HepG2 (cell line): ENCODE measurements at regions not wholly inside any gene's neighbourhood (a gene's known extent, or its start where the extent isn't known, plus 50 kb on each side); places are given as distances from the start of the nearest gene placed in this dataset.

Experiments used
- ATM ChIP-seq: fragments of 450-650 bp; IDR thresholded peaks from 2 replicates; pipeline ENCODE4 v1.7.1; 2017; ENCODE audit warnings: mild to moderate bottlenecking, borderline replicate concordance
- ELF1 ChIP-seq: sonication (generic); formaldehyde crosslinking; IDR thresholded peaks from 2 replicates; pipeline ENCODE4 v1.4.0; 2020; ENCODE audit warnings: missing genetic modification reagents
- ETV6 ChIP-seq: sonication (generic); formaldehyde crosslinking; conservative IDR thresholded peaks from 2 replicates; pipeline ENCODE4 v1.4.0; 2020; ENCODE audit warnings: missing genetic modification reagents
- GABPB1 ChIP-seq: IDR thresholded peaks from 2 replicates; pipeline ENCODE4 v1.6.1; 2016; ENCODE audit warnings: mild to moderate bottlenecking, missing genetic modification reagents, moderate library complexity, missing compliant biosample characterization
- GATA4 ChIP-seq: sonication (generic); IDR thresholded peaks from 2 replicates; pipeline ENCODE4 v1.6.1; 2016; ENCODE audit warnings: antibody characterized with exemption, low read depth, borderline replicate concordance
- HOXA3 ChIP-seq: sonication (generic); formaldehyde crosslinking; IDR thresholded peaks from 2 replicates; pipeline ENCODE4 v1.5.0; 2020; ENCODE audit warnings: missing genetic modification reagents
- MBD4 ChIP-seq: IDR thresholded peaks from 2 replicates; pipeline ENCODE4 v1.6.1; 2012; ENCODE audit warnings: low read length, inconsistent platforms, borderline replicate concordance
- PRDM15 ChIP-seq: sonication (generic); formaldehyde crosslinking; IDR thresholded peaks from 2 replicates; pipeline ENCODE4 v1.4.0; 2020; ENCODE audit warnings: missing genetic modification reagents
- RBM22 ChIP-seq: fragments of 200-400 bp; formaldehyde crosslinking; optimal IDR thresholded peaks from 2 replicates; pipeline ENCODE3; 2017; ENCODE audit warnings: mild to moderate bottlenecking, low read length, moderate library complexity
- REXO4 ChIP-seq: sonication (generic); formaldehyde crosslinking; IDR thresholded peaks from 2 replicates; pipeline ENCODE4 v1.8.0; 2022; ENCODE audit warnings: missing genetic modification reagents, mild to moderate bottlenecking, borderline replicate concordance
- SP2 ChIP-seq: sonication (generic); formaldehyde crosslinking; IDR thresholded peaks from 2 replicates; pipeline ENCODE4 v1.5.1; 2020; ENCODE audit warnings: mild to moderate bottlenecking, missing genetic modification reagents
- ZIK1 ChIP-seq: sonication (generic); formaldehyde crosslinking; IDR thresholded peaks from 2 replicates; pipeline ENCODE4 v1.5.0; 2020; ENCODE audit warnings: mild to moderate bottlenecking, low read depth, missing genetic modification reagents, borderline replicate concordance
- ZNF260 ChIP-seq: sonication (generic); formaldehyde crosslinking; IDR thresholded peaks from 2 replicates; pipeline ENCODE4 v1.4.0; 2020; ENCODE audit warnings: missing genetic modification reagents, low read depth, mild to moderate bottlenecking, borderline replicate concordance
- ZNF292 ChIP-seq: sonication (generic); formaldehyde crosslinking; IDR thresholded peaks from 2 replicates; pipeline ENCODE4 v1.8.1; 2022; ENCODE audit warnings: mild to moderate bottlenecking, low read depth, missing genetic modification reagents, borderline replicate concordance
- ZNF484 ChIP-seq: sonication (generic); formaldehyde crosslinking; IDR thresholded peaks from 2 replicates; pipeline ENCODE4 v1.5.1; 2020; ENCODE audit warnings: mild to moderate bottlenecking, low read depth, missing genetic modification reagents, borderline replicate concordance
- ZNF567 ChIP-seq: sonication (generic); formaldehyde crosslinking; IDR thresholded peaks from 2 replicates; pipeline ENCODE4 v1.8.1; 2023; ENCODE audit warnings: mild to moderate bottlenecking, missing genetic modification reagents, borderline replicate concordance
- ZNF580 ChIP-seq: IDR thresholded peaks from 2 replicates; pipeline ENCODE4 v1.6.1; 2016; ENCODE audit warnings: low read depth, borderline replicate concordance
- ZNF720 ChIP-seq: sonication (generic); formaldehyde crosslinking; IDR thresholded peaks from 2 replicates; pipeline ENCODE4 v1.4.0; 2020; ENCODE audit warnings: missing genetic modification reagents
- ZNF781 ChIP-seq: sonication (generic); formaldehyde crosslinking; IDR thresholded peaks from 2 replicates; pipeline ENCODE4 v1.5.1; 2020; ENCODE audit warnings: borderline replicate concordance, mild to moderate bottlenecking, missing genetic modification reagents; ENCODE audit errors: not compliant biosample characterization
- TF ChIP-seq, protein P1 (sequence below): sonication (generic); formaldehyde crosslinking; IDR thresholded peaks from 2 replicates; pipeline ENCODE4 v1.4.0; 2020; ENCODE audit warnings: mild to moderate bottlenecking, missing genetic modification reagents
- TF ChIP-seq, protein P2 (sequence below): sonication (generic); formaldehyde crosslinking; IDR thresholded peaks from 2 replicates; pipeline ENCODE4 v1.4.0; 2020; ENCODE audit warnings: missing genetic modification reagents, mild to moderate bottlenecking, borderline replicate concordance
- TF ChIP-seq, protein P3 (sequence below): sonication (generic); formaldehyde crosslinking; IDR thresholded peaks from 2 replicates; pipeline ENCODE4 v1.4.0; 2020; ENCODE audit warnings: missing genetic modification reagents

DNA sequence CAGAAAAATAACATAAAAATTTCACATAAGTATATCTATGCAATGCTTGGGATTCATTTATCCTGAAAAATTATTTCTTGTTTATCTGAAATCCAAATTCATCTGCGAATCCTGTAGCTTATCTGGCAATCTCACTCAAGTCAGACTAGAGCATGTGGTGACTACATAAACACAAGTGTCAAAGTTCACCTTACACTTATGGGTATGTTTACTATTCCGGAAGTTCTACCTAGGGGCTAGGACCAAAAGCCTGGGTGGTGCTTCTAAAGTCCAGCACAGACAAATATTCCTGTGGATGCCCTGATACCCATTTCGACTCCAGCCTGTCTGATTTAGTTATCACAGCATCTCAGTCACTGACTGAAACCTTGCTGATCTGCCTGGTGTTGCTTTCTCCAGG is 364.0 kb downstream of the METTL4 start (continued):
- TF ChIP-seq GABPB1 (CRISPR knock-in tag) (peak; percentile 59), RBM22 (no peak), ZNF260 (CRISPR knock-in tag) (no peak), ZNF567 (no peak), ZIK1 (CRISPR knock-in tag) (no peak), ZNF720 (CRISPR knock-in tag) (no peak), ELF1 (CRISPR knock-in tag) (0 out of 2 replicates have a peak, but pooled peaks have one; percentile 20), ZNF580 (CRISPR knock-in tag) (no peak), ZNF781 (CRISPR knock-in tag) (no peak), ZNF484 (no peak), REXO4 (CRISPR knock-in tag) (no peak), MBD4 (no peak), ATM (no peak), GATA4 (no peak), SP2 (CRISPR knock-in tag) (no peak), ETV6 (no peak), ZNF292 (no peak), HOXA3 (CRISPR knock-in tag) (no peak), PRDM15 (CRISPR knock-in tag) (no peak)
- TF ChIP-seq, protein P1, sequence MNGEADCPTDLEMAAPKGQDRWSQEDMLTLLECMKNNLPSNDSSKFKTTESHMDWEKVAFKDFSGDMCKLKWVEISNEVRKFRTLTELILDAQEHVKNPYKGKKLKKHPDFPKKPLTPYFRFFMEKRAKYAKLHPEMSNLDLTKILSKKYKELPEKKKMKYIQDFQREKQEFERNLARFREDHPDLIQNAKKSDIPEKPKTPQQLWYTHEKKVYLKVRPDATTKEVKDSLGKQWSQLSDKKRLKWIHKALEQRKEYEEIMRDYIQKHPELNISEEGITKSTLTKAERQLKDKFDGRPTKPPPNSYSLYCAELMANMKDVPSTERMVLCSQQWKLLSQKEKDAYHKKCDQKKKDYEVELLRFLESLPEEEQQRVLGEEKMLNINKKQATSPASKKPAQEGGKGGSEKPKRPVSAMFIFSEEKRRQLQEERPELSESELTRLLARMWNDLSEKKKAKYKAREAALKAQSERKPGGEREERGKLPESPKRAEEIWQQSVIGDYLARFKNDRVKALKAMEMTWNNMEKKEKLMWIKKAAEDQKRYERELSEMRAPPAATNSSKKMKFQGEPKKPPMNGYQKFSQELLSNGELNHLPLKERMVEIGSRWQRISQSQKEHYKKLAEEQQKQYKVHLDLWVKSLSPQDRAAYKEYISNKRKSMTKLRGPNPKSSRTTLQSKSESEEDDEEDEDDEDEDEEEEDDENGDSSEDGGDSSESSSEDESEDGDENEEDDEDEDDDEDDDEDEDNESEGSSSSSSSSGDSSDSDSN: no peak
- TF ChIP-seq, protein P2, sequence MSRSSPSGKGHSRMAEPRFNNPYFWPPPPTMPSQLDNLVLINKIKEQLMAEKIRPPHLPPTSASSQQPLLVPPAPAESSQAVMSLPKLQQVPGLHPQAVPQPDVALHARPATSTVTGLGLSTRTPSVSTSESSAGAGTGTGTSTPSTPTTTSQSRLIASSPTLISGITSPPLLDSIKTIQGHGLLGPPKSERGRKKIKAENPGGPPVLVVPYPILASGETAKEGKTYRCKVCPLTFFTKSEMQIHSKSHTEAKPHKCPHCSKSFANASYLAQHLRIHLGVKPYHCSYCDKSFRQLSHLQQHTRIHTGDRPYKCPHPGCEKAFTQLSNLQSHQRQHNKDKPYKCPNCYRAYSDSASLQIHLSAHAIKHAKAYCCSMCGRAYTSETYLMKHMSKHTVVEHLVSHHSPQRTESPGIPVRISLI (CRISPR knock-in tag): no peak
- TF ChIP-seq, protein P3, sequence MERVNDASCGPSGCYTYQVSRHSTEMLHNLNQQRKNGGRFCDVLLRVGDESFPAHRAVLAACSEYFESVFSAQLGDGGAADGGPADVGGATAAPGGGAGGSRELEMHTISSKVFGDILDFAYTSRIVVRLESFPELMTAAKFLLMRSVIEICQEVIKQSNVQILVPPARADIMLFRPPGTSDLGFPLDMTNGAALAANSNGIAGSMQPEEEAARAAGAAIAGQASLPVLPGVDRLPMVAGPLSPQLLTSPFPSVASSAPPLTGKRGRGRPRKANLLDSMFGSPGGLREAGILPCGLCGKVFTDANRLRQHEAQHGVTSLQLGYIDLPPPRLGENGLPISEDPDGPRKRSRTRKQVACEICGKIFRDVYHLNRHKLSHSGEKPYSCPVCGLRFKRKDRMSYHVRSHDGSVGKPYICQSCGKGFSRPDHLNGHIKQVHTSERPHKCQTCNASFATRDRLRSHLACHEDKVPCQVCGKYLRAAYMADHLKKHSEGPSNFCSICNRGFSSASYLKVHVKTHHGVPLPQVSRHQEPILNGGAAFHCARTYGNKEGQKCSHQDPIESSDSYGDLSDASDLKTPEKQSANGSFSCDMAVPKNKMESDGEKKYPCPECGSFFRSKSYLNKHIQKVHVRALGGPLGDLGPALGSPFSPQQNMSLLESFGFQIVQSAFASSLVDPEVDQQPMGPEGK (CRISPR knock-in tag): no peak
